Fibroblast of the aortic adventitia (primary cell): ENCODE measurements at regions not wholly inside any gene's neighbourhood (a gene's known extent, or its start where the extent isn't known, plus 50 kb on each side); places are given as distances from the start of the nearest gene placed in this dataset.

Source experiments
- DNase-seq: peaks from one replicate; pipeline ENCODE4 v3.0.0-alpha.2; 2010; ENCODE audit warnings: low read depth
- H3K4me3 ChIP-seq: 2 replicates; pipeline ENCODE4 v1.5.1; 2011; ENCODE audit warnings: low read depth, mild to moderate bottlenecking, control low read depth, low read length, moderate library complexity
- CTCF ChIP-seq: IDR thresholded peaks from 2 replicates; pipeline ENCODE4 v1.5.1; 2011; ENCODE audit warnings: mild to moderate bottlenecking, low read length, control low read depth, inconsistent platforms; ENCODE audit not compliant: insufficient read depth

DNA sequence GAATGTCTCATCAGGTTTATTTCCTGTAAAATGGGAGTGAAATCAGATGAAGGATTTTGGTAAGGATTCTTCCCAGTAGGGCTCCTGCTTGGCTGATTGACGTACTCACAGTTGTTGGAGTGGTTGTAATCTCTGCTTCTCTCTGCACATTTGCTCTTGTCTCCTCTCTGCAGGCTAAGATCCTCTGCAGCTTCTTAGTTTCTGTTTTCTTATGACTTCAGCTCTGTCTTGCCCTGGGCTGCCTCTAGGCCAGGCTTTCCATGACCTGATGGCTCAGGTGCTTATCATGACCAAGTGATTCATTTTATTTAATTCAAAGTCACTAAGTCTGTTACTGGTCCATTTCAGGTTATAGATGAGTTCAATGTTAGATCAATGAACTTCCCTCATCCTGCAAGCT is 394.5 kb upstream of the DDHD1 start:
- DNase-seq, result no peak
- H3K4me3 ChIP-seq, result no peak overlapping the region
- TF ChIP-seq CTCF, result no peak

GRCh38 chr14:53545217-53545616 is 392.1 kb upstream of the DDHD1 start:
- TF ChIP-seq CTCF, result no peak
- no peak for DNase-seq
- no peak overlapping the region for H3K4me3 ChIP-seq

DNA sequence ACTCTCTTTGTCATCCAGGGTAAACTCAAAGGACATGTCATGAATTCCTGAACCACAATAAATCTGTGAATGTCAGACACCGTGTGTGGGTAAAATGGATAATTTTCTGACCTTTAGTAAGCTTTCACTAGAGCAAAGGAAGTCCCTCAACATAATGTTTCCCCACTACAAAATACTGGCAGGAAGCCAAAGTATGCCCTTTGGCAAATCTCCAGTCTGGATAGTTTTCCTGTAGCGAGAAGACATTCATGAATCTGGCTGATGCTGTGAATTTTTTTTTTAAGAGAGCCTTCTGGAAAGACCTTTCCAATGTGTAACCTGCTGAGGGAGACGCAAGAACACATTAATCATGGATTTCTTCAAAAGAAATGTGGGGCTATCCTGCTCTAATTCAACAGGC is 389.6 kb upstream of the DDHD1 start:
- peak; percentile 50 for DNase-seq
- no peak for TF ChIP-seq CTCF
- H3K4me3 ChIP-seq, result no peak overlapping the region

GRCh38 chr14:53541411-53541810 is 388.3 kb upstream of the DDHD1 start:
- no peak for DNase-seq
- TF ChIP-seq CTCF, result no peak
- no peak overlapping the region for H3K4me3 ChIP-seq

- peak; percentile 89 for TF ChIP-seq CTCF
- no peak overlapping the region for H3K4me3 ChIP-seq
- peak; percentile 87 for DNase-seq
These were observed 386.5 kb upstream of the DDHD1 start for GRCh38 chr14:53539489-53540126.

- TF ChIP-seq CTCF, result no peak
- H3K4me3 ChIP-seq, result no peak overlapping the region
- DNase-seq, result peak; percentile 39
These were observed 385.3 kb upstream of the DDHD1 start for GRCh38 chr14:53538316-53538881.
